LNCAP (cell line): ENCODE measurements at regions not wholly inside any gene's neighbourhood (a gene's known extent, or its start where the extent isn't known, plus 50 kb on each side); places are given as distances from the start of the nearest gene placed in this dataset.

Experiments used
- CTCF ChIP-seq: fragments of 450-650 bp; IDR thresholded peaks from 2 replicates; pipeline ENCODE4 v1.5.1; 2017; ENCODE audit warnings: mild to moderate bottlenecking

- TF ChIP-seq CTCF = no peak
These were observed 393.8 kb downstream of the LRFN5 start for GRCh38 chr14:42000450-42000849.

GRCh38 chr14:41993687-41994086 lies 387.0 kb downstream of the LRFN5 start:
- TF ChIP-seq CTCF = no peak

- no peak for TF ChIP-seq CTCF
These were observed 380.0 kb downstream of the LRFN5 start for GRCh38 chr14:41986700-41987099.

GRCh38 chr14:41986083-41986645 lies 379.5 kb downstream of the LRFN5 start:
- TF ChIP-seq CTCF = no peak

- no peak for TF ChIP-seq CTCF
These were observed 366.5 kb downstream of the LRFN5 start for GRCh38 chr14:41973178-41973577.

- TF ChIP-seq CTCF = no peak
These were observed 365.9 kb downstream of the LRFN5 start for GRCh38 chr14:41972531-41972930.

- no peak for TF ChIP-seq CTCF
These were observed 353.6 kb downstream of the LRFN5 start for GRCh38 chr14:41960281-41960680.

GRCh38 chr14:41957459-41957858 lies 350.8 kb downstream of the LRFN5 start:
- TF ChIP-seq CTCF = no peak
